GM10266 (cell line): ENCODE measurements at regions not wholly inside any gene's neighbourhood (a gene's known extent, or its start where the extent isn't known, plus 50 kb on each side); places are given as distances from the start of the nearest gene placed in this dataset.

Experiments used
- DNase-seq: peaks from one replicate; pipeline ENCODE4 v3.0.0; 2012; ENCODE audit errors: extremely low spot score
- TF ChIP-seq, protein P1 (sequence below): IDR thresholded peaks from 2 replicates; pipeline ENCODE4 v1.5.1; 2012; ENCODE audit warnings: mild to moderate bottlenecking, low read depth; ENCODE audit not compliant: control insufficient read depth, insufficient read depth; ENCODE audit errors: missing control alignments

GRCh38 chr6:44626616-44627015 is 239.1 kb downstream of the CDC5L start:
- TF ChIP-seq, protein P1, sequence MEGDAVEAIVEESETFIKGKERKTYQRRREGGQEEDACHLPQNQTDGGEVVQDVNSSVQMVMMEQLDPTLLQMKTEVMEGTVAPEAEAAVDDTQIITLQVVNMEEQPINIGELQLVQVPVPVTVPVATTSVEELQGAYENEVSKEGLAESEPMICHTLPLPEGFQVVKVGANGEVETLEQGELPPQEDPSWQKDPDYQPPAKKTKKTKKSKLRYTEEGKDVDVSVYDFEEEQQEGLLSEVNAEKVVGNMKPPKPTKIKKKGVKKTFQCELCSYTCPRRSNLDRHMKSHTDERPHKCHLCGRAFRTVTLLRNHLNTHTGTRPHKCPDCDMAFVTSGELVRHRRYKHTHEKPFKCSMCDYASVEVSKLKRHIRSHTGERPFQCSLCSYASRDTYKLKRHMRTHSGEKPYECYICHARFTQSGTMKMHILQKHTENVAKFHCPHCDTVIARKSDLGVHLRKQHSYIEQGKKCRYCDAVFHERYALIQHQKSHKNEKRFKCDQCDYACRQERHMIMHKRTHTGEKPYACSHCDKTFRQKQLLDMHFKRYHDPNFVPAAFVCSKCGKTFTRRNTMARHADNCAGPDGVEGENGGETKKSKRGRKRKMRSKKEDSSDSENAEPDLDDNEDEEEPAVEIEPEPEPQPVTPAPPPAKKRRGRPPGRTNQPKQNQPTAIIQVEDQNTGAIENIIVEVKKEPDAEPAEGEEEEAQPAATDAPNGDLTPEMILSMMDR: no peak

DNA sequence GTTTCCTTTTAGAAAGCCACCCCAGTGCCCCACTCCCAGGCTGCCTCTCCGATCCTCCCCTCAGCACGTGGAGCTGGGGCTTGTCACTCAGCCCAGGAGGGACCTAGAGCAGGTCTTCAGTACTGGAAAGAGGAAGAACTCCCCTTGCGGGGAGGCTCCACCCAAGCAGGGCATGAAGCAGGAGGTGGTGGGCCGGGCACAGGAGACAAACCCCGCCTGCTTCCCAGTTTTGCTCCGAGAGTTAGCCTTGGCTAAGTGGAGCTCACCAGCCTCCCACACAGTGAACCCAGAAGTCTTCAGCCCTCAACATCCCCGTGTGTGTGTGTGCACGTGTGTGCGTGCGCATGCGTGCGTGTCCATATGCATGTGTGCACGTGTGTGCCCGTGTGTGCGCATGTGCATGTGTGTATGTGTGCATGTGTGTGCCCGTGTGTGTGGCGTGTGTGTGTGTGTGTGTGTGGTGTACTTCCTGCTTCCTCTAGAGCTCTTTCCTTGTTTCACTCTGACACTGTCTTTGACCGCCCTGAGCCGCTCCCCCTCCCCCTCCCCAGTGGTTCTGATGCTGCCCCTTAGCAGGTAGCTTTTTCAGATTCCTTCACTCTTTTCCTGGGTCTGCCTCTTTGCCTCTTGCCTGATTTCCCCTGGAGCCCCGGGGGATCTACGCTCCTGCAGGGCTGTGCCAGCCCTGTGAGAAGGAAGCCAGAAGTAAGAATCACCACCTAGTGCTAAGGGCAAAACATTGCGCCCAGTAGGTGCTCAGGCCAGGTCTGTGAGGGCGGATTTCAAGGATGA is 239.8 kb downstream of the CDC5L start:
- no peak for DNase-seq
- TF ChIP-seq, protein P1: no peak

More at GRCh38 chr6:44626616-44627015, 239.1 kb downstream of the CDC5L start:
- no peak for DNase-seq

DNA sequence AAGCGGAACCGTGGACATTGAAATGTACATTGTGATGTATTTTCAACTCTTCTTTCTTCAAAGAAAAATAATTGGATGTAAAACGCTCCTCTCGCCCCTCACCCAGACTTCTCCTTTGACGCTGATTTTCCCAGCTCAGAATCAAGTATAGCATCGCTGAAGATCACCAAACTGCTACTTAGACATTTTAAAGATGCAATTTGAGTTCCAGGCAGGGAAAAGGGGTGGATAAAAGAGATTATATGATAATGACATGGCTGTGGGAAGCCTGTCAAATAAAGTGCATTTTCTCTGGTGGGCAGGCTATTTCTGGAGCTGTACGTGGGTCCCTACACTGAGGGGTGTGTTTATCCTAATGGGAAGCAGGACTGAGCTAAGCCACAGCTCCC is 240.4 kb downstream of the CDC5L start:
- DNase-seq: no peak
- TF ChIP-seq, protein P1: no peak

DNA sequence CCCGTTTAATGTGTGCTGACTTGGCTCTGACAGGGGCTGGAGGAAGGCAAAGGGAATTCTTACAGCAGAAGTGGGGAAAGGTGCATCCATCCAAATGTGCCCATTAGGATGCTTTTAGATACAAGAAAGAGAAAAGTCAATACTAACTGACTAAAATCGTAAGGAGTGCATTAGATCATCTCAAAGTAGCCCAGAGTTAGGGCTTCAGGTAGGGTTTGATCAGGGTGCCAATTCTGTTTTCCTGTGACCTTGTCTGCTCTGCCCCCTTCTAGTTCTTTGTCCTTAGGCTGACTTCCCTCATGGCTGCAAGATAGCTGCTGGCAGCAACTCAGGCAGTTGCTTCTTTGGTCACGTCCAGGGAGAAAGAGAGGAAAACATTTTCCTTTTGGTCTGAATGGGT is 240.8 kb downstream of the CDC5L start:
- DNase-seq: no peak
- TF ChIP-seq, protein P1: no peak

DNA sequence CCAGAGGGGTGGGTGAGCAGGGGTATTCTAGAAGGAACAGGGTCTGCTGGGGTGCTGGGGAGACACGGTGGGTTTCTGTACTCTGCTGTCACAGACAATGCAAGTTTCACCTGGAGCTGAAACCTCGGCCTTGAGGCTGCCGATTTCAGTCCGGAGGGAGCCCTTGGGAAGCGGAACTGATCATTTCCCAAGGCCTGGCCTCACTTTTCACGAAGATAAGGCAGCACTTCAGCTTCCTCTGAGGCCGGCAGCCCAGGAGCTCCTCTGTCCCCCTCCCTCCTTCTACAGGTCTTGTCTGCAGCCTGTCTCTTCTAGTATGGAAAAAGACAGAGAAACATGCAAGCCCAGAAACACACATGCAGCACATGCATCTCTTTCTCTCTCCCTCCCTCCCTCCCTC is 242.1 kb downstream of the CDC5L start:
- TF ChIP-seq, protein P1: no peak
- no peak for DNase-seq

GRCh38 chr6:44630125-44631028 is 242.9 kb downstream of the CDC5L start:
- TF ChIP-seq, protein P1: peak; percentile 29
- DNase-seq: peak; percentile 31
